GM19372 (cell line): ENCODE measurements at regions not wholly inside any gene's neighbourhood (a gene's known extent, or its start where the extent isn't known, plus 50 kb on each side); places are given as distances from the start of the nearest gene placed in this dataset.
"Not testable (repeated sequence)": the region's sequence is repeated elsewhere in the genome, so short reads cannot be mapped to it uniquely, and the experiment has no call there.

ENCODE experiments used
- ATAC-seq: cut with Tn5 transposase; IDR thresholded peaks from one replicate; pipeline ENCODE4 v1.9.1; 2021; ENCODE audit warnings: mild to moderate bottlenecking, low read depth, moderate library complexity; ENCODE audit not compliant: unreplicated experiment

DNA sequence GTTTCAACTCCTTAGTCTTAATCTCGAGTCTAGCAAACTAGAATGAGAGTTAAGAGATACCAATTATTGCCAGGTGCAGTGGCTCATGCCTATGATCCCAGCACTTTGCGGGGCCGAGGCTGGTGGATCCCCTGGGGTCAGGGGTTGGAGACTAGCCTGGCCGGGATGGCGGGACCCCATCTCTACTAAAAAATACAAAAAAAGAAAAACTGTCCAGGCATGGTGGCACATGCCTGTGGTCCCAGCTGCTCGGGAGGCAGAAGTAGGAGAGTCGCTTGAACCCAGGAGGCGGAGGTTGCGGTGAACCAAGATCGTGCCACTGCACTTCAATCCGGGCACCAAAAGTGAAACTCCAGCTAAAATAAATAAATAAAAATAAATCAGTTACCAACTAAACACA lies 1119.5 kb upstream of the ATXN8OS start:
- ATAC-seq = no peak

DNA sequence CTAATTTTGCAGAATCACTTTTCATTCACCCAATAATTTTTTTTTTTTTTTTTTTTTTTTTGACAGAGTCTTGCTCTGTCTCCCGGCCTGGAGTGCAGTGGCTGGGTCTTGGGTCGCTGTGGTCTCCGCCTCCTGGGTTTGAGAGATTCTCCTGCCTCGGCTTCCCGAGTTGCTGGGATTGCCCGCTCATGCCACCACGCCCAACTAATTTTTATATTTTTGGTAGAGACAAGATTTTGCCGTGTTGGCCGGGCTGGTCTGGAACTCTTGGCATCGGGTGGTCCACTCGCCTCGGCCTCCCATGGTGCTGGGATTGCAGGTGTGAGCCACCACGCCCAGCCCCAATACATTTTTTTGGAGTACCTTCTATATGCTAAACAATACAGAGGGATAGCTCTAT lies 1120.0 kb upstream of the ATXN8OS start:
- no peak for ATAC-seq

- no peak for ATAC-seq
Measured at GRCh38 chr13:68984688-68985319, 1122.8 kb upstream of the ATXN8OS start.

DNA sequence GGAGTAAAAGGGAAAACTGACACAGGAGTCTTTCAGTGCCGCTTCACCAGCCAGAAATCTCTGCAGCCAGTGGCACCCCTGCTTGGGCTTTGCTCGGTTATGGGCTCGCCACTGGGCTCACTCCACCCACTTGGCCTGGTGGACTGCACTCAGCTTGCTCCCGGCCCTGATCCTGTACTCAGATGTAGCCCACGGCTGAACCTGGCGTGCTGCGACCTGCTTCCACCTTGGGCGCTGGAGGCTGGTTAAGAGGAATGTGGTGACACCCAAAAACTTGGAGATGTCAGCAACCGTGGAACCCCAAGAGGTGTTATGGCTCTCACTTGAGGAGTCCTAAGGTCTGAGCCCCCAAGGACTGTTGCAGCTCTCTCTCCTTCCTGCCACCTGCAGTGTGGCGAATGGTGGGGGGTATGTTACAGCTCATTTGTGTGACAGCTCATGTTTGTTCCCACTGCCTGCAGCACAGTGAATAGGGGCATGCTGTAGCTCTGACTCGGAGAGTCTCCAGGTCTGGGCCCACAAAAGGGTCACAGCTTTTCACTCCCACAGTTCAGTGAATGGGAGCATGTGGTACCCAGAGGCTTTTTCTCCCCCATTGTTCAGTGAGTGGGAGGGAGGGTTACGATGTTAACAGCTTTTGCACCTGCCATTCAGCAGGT lies 1124.5 kb upstream of the ATXN8OS start:
- ATAC-seq = no peak

GRCh38 chr13:68976287-68976686 lies 1131.3 kb upstream of the ATXN8OS start:
- no peak for ATAC-seq

GRCh38 chr13:68970532-68970931 lies 1137.1 kb upstream of the ATXN8OS start:
- ATAC-seq = no peak

GRCh38 chr13:68948586-68948985 lies 1159.0 kb upstream of the ATXN8OS start:
- ATAC-seq = no peak

GRCh38 chr13:68944272-68944671 lies 1163.4 kb upstream of the ATXN8OS start:
- ATAC-seq = no peak

GRCh38 chr13:68940049-68940448 lies 1167.6 kb upstream of the ATXN8OS start:
- ATAC-seq = no peak

DNA sequence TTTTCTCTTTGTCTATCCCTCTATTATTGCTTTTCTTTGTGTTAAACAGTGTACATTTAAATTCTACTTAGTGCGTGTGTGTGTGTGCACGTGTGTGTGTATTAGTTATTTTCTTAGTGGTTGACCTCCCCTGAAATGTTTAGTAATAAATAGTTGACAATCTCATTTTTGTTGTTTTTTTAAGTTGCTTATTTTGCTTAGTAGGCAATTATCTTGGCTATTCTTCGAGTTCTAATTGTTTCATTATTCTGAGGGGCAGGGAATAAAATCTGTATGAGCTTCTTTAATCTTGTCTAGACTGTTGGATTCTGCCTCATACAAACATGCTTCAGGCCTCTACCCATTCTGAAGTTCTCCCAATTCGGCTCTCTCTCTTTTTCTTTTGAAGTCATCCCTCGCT lies 1169.0 kb upstream of the ATXN8OS start:
- no peak for ATAC-seq

DNA sequence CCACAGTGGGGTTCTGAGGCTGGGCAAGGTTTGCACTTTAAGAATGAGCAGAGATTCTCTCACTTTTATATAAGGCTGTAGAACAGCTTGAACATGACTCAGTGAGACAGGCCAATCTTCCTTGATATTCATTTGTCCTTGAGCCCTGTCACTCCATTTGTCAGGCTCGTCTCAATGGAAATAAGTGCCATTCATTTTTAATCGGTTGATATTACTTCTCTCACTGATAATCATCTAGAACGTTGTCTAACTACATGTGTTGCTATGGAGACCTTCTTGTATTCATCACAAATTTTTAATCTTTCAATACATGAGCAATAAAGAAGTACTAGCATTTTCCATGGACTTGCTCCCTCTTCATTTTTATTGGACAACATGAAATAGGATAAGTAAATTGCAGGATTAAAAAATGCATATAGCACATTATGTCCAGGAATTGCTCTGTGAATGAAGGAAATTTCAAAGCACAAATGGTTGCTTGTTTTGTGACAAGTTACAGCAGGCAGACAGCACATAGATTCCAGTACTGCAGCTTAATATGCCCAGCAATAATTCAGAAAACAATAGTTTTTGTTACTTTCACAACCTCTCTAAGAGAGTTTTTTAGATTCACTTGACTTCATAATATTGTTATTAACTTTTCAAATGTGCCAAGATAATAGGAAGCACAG lies 1178.4 kb upstream of the ATXN8OS start:
- ATAC-seq = no peak

- no peak for ATAC-seq
Measured at GRCh38 chr13:68927387-68928026, 1180.1 kb upstream of the ATXN8OS start.

DNA sequence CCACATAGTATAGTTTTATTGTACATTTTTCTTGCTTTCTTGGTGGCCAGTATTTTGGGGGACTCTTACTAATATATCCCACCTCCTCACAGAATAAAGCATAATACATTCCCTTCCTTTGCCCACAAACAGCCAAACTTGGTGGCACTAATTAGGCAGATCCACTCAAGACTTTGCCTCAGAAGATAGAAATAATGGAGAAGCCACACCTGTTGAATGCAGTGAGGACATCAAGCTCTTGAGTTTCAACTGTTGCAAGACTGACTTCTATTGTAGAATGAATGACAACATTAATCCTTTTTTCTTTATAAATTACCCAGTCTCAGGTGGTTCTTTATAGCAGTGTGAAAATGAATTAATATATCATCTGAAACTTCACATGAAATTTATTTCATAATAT lies 1183.6 kb upstream of the ATXN8OS start:
- ATAC-seq = no peak

- ATAC-seq = no peak
Measured at GRCh38 chr13:68908879-68909278, 1198.7 kb upstream of the ATXN8OS start.

DNA sequence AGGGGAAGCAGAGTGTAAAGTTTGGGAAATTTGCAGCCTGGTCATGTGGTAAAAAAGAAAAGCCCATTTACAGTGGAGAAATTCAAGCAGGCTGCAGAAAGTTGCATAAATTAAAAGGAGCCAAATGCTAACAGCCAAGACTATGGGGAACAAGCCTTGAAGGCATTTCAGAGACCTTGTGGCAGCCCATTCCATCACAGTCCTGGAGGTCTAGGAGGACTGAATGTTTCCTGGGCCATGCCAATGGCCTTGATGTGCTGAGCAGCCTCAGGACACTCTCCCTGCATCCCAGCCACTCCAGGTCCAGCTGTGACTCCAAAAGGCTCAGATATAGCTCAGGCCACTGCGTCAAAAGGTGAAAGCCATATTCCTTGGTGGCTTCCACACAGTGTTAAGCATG lies 1202.4 kb upstream of the ATXN8OS start:
- ATAC-seq = no peak

- no peak for ATAC-seq
Measured at GRCh38 chr13:68897331-68897928, 1210.2 kb upstream of the ATXN8OS start.

- no peak for ATAC-seq
Measured at GRCh38 chr13:68895696-68896095, 1211.9 kb upstream of the ATXN8OS start.

DNA sequence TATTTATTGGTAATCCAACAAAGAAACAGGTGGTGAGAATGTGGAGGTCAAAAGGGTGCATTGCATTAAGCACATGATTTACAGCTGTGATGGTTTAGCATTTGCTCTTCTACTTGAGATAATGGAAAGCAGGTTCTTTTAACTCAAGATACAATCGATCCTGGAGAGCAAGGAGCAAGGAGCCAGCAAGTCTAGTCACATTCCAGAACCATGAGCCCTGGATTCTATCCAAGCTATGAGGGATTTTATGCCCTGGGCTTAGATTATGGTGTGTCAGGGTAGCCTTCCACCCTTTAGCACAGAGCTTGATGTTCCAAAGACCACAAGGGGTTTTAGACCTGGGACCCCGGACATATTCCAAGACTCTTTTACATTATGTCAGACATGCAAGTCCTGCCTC lies 1213.9 kb upstream of the ATXN8OS start:
- not testable (repeated sequence) for ATAC-seq

GRCh38 chr13:68892596-68892995 lies 1215.0 kb upstream of the ATXN8OS start:
- not testable (repeated sequence) for ATAC-seq

GRCh38 chr13:68890101-68890500 lies 1217.5 kb upstream of the ATXN8OS start:
- not testable (repeated sequence) for ATAC-seq

- ATAC-seq = no peak
Measured at GRCh38 chr13:68888832-68889231, 1218.8 kb upstream of the ATXN8OS start.
